MM.1S (cell line): ENCODE measurements at regions not wholly inside any gene's neighbourhood (a gene's known extent, or its start where the extent isn't known, plus 50 kb on each side); places are given as distances from the start of the nearest gene placed in this dataset.

Source experiments
- CTCF ChIP-seq: fragments of 300-600 bp; sonication (generic); IDR thresholded peaks from 2 replicates; pipeline ENCODE4 v1.5.1; 2016; ENCODE audit warnings: antibody characterized with exemption, low read length, mixed read lengths
- EZH2 ChIP-seq: fragments of 300-600 bp; sonication (generic); optimal IDR thresholded peaks from 2 replicates; pipeline ENCODE3; 2017; ENCODE audit warnings: low read depth, mild to moderate bottlenecking, antibody characterized with exemption, low read length, mixed read lengths
- EZH2phosphoT487 ChIP-seq: fragments of 300-600 bp; sonication (generic); IDR thresholded peaks from 2 replicates; pipeline ENCODE4 v1.6.1; 2018; ENCODE audit warnings: antibody characterized with exemption, low read length

- TF ChIP-seq CTCF (0 out of 2 replicates have a peak, but pooled peaks have one; percentile 2), EZH2phosphoT487 (no peak), EZH2 (no peak)
Observed at GRCh38 chr5:89929173-89929572, 480.4 kb downstream of the CETN3 start.
